Heart left ventricle (tissue), 13 donors: ENCODE measurements at regions not wholly inside any gene's neighbourhood (a gene's known extent, or its start where the extent isn't known, plus 50 kb on each side); places are given as distances from the start of the nearest gene placed in this dataset.

Source experiments
- CTCF ChIP-seq, 12 donors: fragments of 200-600 bp; sonication (generic) in 4 of 12; IDR thresholded peaks; one replicate each; pipeline versions ENCODE4 v1.5.0 to v1.8.0; 2018 to 2022; ENCODE audit warnings: antibody characterized with exemption in 12 of 12, mild to moderate bottlenecking in 5 of 12
- POLR2A ChIP-seq, 2 donors: fragments of 450-650 bp; IDR thresholded peaks; one replicate each; pipeline ENCODE4 v1.6.1; 2017; ENCODE audit warnings: antibody characterized with exemption in 2 of 2, mild to moderate bottlenecking in 2 of 2, moderate library complexity in 2 of 2
- donor health status: ischemic (EF 13 %, LVEDD 7.1; RV severe dilation, severe dysfunction).
- donor health status: DM: no; HTN: yes; CAD: no.
- donor health status: DM: no; HTN: no; CAD: no.
- donor health status: ischemic (EF 25% LVEDD 6.9; RV normal size, moderate dysfunction).
- donor health status: ischemic (EF 25% LVEDD 5.7; RV mildly dilated, moderate dysfunction).
- donor health status: ischemic (EF 35%, LVEDD 5.7; RV mildly dilated, moderate dysfunction).
- donor health status: nonischemic (EF 11% LVEDD 7.7; RV severe dilation, severe dysfunction).
- donor health status: DM: yes; HTN: yes; CAD: no.
- donor health status: PGD.
- donor health status: ischemic (EF 29% LVEDD 5.4; RV normal size, mild dysfunction).
- donor health status: nonischemic (EF 23%, LVEDD 6.1; RV moderate dilation, normal function).

GRCh38 chr13:31629085-31629780, 110.1 kb upstream of the RXFP2 start:
- no peak for TF ChIP-seq CTCF (IDR thresholded peaks at IDR 0.05)
- TF ChIP-seq POLR2A (IDR thresholded peaks at IDR 0.05): no peak
